CD8-positive, alpha-beta memory T cell (primary cell): ENCODE measurements at regions not wholly inside any gene's neighbourhood (a gene's known extent, or its start where the extent isn't known, plus 50 kb on each side); places are given as distances from the start of the nearest gene placed in this dataset.

ENCODE experiments used
- CTCF ChIA-PET: fragments of 350-600 bp; sonication (Branson Sonifier 250); formaldehyde crosslinking; loops from one replicate; lab custom pipeline; 2021; ENCODE audit warnings: antibody characterized with exemption; lab: Charles Lee
- POLR2A ChIA-PET: fragments of 350-600 bp; sonication (Branson Sonifier 250); formaldehyde crosslinking; loops from one replicate; lab custom pipeline; 2021; ENCODE audit warnings: antibody characterized with exemption; lab: Charles Lee
- DNase-seq, 5 donors: peaks; one replicate each; pipeline versions ENCODE4 v3.0.0 to v3.0.0-alpha.2; 2020 to 2022; ENCODE audit warnings: mixed read lengths in 1 of 5
- H3K27ac ChIP-seq: one replicate; pipeline ENCODE4 v1.7.0; 2013; ENCODE audit warnings: low read depth, mild to moderate bottlenecking, low read length, moderate library complexity
- H3K27me3 ChIP-seq: 2 replicates; pipeline ENCODE4 v1.7.0; 2013; ENCODE audit warnings: low read length, mild to moderate bottlenecking; ENCODE audit not compliant: insufficient read depth, poor library complexity, severe bottlenecking
- H3K36me3 ChIP-seq: 2 replicates; pipeline ENCODE4 v1.7.0; 2013; ENCODE audit warnings: mild to moderate bottlenecking, low read length, moderate library complexity; ENCODE audit not compliant: insufficient read depth
- H3K4me1 ChIP-seq: 2 replicates; pipeline ENCODE4 v1.7.0; 2013; ENCODE audit warnings: mild to moderate bottlenecking, low read length, moderate library complexity; ENCODE audit not compliant: insufficient read depth
- H3K4me3 ChIP-seq: 2 replicates; pipeline ENCODE4 v1.7.0; 2013; ENCODE audit warnings: mild to moderate bottlenecking, low read length
- H3K9me3 ChIP-seq: 2 replicates; pipeline ENCODE4 v1.7.0; 2013; ENCODE audit warnings: mild to moderate bottlenecking, low read length
- H3K27ac Mint-ChIP-seq, 8 donors: one replicate each; pipeline ENCODE4 v1.8.0; 2020 to 2021; ENCODE audit warnings: mixed read lengths in 8 of 8, mild to moderate bottlenecking in 6 of 8, inconsistent platforms in 3 of 8, moderate library complexity in 3 of 8
- H3K27me3 Mint-ChIP-seq, 2 donors: one replicate each; pipeline ENCODE4 v1.8.0; 2020 to 2021; ENCODE audit warnings: mixed read lengths in 2 of 2, mild to moderate bottlenecking in 1 of 2, moderate library complexity in 1 of 2
- H3K36me3 Mint-ChIP-seq, 3 donors: one replicate each; pipeline ENCODE4 v1.8.0; 2020 to 2021; ENCODE audit warnings: mixed read lengths in 3 of 3, inconsistent platforms in 1 of 3, mild to moderate bottlenecking in 1 of 3
- H3K4me1 Mint-ChIP-seq, 3 donors: one replicate each; pipeline ENCODE4 v1.8.0; 2020 to 2021; ENCODE audit warnings: mixed read lengths in 3 of 3, inconsistent platforms in 1 of 3, mild to moderate bottlenecking in 1 of 3
- H3K4me3 Mint-ChIP-seq, 7 donors: one replicate each; pipeline ENCODE4 v1.8.0; 2020 to 2021; ENCODE audit warnings: mixed read lengths in 7 of 7, mild to moderate bottlenecking in 6 of 7, moderate library complexity in 4 of 7, inconsistent platforms in 2 of 7
- H3K9me3 Mint-ChIP-seq, 5 donors: one replicate each; pipeline ENCODE4 v1.8.0; 2020 to 2022; ENCODE audit warnings: mixed read lengths in 5 of 5, mild to moderate bottlenecking in 3 of 5, moderate library complexity in 2 of 5, inconsistent platforms in 1 of 5

DNA sequence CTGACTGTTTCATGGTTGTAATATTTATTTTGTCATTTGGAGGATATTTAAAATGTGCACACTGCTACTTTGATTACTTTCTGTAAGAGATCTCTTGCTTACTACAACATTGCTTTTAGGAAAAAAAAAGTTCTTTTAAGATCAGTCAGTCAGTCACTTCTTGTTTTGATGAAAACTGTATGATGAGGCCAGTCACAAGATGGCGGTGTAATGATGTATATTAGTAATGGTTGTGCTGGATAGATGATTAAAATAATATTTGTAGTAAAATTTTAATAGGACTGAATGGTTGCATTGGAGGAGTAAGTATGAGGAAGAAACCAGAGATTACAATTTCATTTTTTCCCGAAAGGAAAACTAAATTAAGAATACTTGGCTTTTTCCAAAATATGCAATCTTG is 2411.1 kb downstream of the PCDH9 start:
- Mint-ChIP-seq H3K27ac (no peak overlapping the region), H3K4me3 (no peak overlapping the region)

DNA sequence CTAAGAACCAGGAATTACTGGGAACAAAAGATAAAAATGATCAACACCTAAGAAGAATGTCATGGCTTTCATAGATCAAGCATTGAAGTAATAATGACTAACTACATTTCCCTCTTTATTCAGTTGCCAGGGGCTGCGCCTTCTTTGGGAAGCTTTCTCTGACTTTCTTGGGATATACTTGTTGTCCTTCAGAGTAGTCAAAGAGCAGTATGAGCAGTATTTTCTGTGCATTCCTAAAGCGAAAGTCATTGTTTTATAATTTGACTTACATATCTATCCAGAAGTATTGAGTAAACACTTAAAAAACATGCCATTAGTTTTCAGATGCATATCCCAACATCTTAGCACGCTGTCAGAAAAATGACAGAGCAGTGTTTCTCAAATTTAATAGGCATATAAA is 2412.4 kb downstream of the PCDH9 start:
- ChIA-PET CTCF (no interaction called here), POLR2A (no interaction called here)
- H3K36me3 Mint-ChIP-seq: peaks cover 0 to 1% (median 0%) of the 10 kb centered on the region in 3 donors
- no peak for DNase-seq
- Histone ChIP-seq H3K27ac (no peak overlapping the region), H3K4me3 (no peak overlapping the region), H3K36me3 (no peaks in the 10 kb centered on the region), H3K4me1 (no peaks in the 10 kb centered on the region), H3K9me3 (no peaks in the 10 kb centered on the region), H3K27me3 (no peaks in the 10 kb centered on the region)
- H3K4me3 Mint-ChIP-seq: no peak overlapping the region
- H3K27ac Mint-ChIP-seq: no peak overlapping the region
- H3K4me1 Mint-ChIP-seq: no peaks in the 10 kb centered on the region
- peaks cover 2 to 38% (median 3%) of the 10 kb centered on the region in 5 donors for H3K9me3 Mint-ChIP-seq
- H3K27me3 Mint-ChIP-seq: no peaks in the 10 kb centered on the region

More for the DNA sequence above, 2411.1 kb downstream of the PCDH9 start:
- Mint-ChIP-seq H3K9me3 (peaks cover 0 to 31% (median 3%) of the 10 kb centered on the region in 5 donors), H3K27me3 (no peaks in the 10 kb centered on the region), H3K36me3 (peaks cover 0 to under 1% (median 0%) of the 10 kb centered on the region in 3 donors), H3K4me1 (no peaks in the 10 kb centered on the region)
- no peak overlapping the region for H3K4me3 ChIP-seq
- no peaks in the 10 kb centered on the region for H3K36me3 ChIP-seq
- POLR2A ChIA-PET: no interaction called here
- CTCF ChIA-PET: no interaction called here
- no peaks in the 10 kb centered on the region for H3K4me1 ChIP-seq
- no peaks in the 10 kb centered on the region for H3K27me3 ChIP-seq
- no peak for DNase-seq
- no peak overlapping the region for H3K27ac ChIP-seq
- no peaks in the 10 kb centered on the region for H3K9me3 ChIP-seq

DNA sequence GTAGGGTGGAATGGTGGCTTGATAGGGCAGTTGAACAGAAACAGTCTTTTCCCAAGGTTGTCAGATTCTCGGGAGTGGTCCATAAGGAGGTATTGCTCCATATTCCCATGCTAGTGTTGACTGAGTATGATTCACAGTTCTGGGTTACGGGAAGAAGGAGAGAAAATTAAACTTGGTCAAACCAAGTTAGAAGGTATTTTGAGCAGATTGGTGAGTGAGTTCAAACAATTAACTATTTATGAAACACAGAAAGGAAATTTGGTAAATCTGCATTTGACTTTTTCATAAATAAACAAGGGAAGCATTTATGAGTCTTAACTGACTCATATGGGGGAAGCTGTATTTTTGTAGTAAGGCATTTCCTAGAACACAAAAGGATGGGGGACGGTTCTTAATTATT is 2419.4 kb downstream of the PCDH9 start:
- no peak overlapping the region for H3K27ac ChIP-seq
- POLR2A ChIA-PET: no interaction called here
- H3K4me3 ChIP-seq: no peak overlapping the region
- no peaks in the 10 kb centered on the region for H3K27me3 ChIP-seq
- DNase-seq: no peak
- peaks cover 0 to 35% (median 11%) of the 10 kb centered on the region in 5 donors for H3K9me3 Mint-ChIP-seq
- CTCF ChIA-PET: no interaction called here
- no peaks in the 10 kb centered on the region for H3K4me1 ChIP-seq
- H3K27me3 Mint-ChIP-seq: no peaks in the 10 kb centered on the region
- no peak overlapping the region for H3K4me3 Mint-ChIP-seq
- no peaks in the 10 kb centered on the region for H3K4me1 Mint-ChIP-seq
- no peaks in the 10 kb centered on the region for H3K36me3 ChIP-seq
- peaks cover 0 to 3% (median 0%) of the 10 kb centered on the region in 3 donors for H3K36me3 Mint-ChIP-seq
- H3K27ac Mint-ChIP-seq: no peak overlapping the region
- H3K9me3 ChIP-seq: no peaks in the 10 kb centered on the region

DNA sequence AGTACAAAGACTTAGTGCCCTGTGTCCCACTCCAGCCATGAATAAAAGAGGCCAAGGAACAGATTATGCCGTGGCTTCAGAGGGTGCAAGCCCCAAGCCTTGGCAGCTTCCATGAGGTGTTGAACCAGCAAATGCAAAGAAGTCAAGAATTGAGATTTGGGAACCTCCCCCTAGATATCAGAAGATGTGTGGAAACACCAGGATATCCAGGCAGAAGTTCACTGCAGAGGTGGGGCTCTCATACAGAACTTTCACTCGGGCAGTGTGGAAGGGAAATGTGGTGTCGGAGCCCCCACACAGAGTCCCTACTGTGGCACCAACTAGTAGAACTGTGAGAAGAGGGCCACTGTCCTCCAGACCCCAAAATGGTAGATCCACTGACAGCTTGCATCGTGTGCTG is 2421.4 kb downstream of the PCDH9 start:
- H3K27me3 Mint-ChIP-seq: no peaks in the 10 kb centered on the region
- H3K36me3 Mint-ChIP-seq: peaks cover 0 to 2% (median 0%) of the 10 kb centered on the region in 3 donors
- no peaks in the 10 kb centered on the region for H3K9me3 ChIP-seq
- no peak for DNase-seq
- peaks cover 0 to 29% (median 11%) of the 10 kb centered on the region in 5 donors for H3K9me3 Mint-ChIP-seq
- ChIA-PET CTCF (no interaction called here), POLR2A (no interaction called here)
- no peak overlapping the region for H3K27ac Mint-ChIP-seq
- no peaks in the 10 kb centered on the region for H3K36me3 ChIP-seq
- no peaks in the 10 kb centered on the region for H3K27me3 ChIP-seq
- H3K4me3 Mint-ChIP-seq: no peak overlapping the region
- H3K4me1 ChIP-seq: no peaks in the 10 kb centered on the region
- no peak overlapping the region for H3K27ac ChIP-seq
- no peak overlapping the region for H3K4me3 ChIP-seq
- H3K4me1 Mint-ChIP-seq: no peaks in the 10 kb centered on the region

DNA sequence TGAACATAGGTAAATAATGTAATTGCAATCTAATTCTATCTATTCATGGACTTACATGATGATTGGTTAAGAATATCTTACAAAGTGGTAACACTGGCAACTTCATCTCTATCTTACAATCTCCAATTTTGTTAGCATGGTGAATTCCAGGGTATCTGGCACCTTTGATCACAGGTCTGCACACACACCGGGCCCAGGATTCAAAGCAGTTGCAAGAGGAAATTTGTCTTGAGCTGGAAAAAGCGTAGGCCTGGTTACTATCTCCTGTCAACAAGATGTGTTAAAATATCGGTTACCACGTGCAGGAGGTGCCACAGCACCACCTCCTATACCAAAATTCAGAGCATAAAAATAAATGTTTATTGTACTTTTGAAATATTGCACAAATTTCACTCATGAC is 2428.4 kb downstream of the PCDH9 start:
- no peaks in the 10 kb centered on the region for H3K36me3 Mint-ChIP-seq
- H3K27me3 ChIP-seq: no peaks in the 10 kb centered on the region
- H3K4me3 ChIP-seq: no peak overlapping the region
- H3K4me3 Mint-ChIP-seq: no peak overlapping the region
- no peak overlapping the region for H3K27ac Mint-ChIP-seq
- ChIA-PET POLR2A (no interaction called here), CTCF (no interaction called here)
- no peaks in the 10 kb centered on the region for H3K36me3 ChIP-seq
- no peaks in the 10 kb centered on the region for H3K9me3 ChIP-seq
- peaks cover 0 to 21% (median 5%) of the 10 kb centered on the region in 5 donors for H3K9me3 Mint-ChIP-seq
- no peaks in the 10 kb centered on the region for H3K4me1 ChIP-seq
- H3K4me1 Mint-ChIP-seq: no peaks in the 10 kb centered on the region
- no peak for DNase-seq
- H3K27me3 Mint-ChIP-seq: no peaks in the 10 kb centered on the region
- no peak overlapping the region for H3K27ac ChIP-seq

DNA sequence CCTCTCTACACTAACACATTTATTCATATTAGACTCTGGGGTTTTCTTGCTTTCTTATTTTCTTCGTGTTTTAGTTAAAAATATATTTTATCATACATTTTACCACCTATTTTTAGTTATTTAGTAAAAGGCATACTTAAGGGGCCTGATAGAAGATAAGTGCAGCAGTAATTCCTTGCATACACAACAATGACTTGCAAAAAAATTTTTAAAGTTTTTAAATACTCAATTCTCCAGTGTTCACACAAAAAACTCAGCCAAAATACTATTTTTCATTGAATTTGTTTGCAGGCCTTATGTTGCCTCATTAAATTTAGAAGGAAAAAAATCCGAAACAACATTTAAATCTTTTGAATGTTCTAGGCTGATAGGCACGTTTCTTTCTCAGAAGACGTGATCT is 2431.7 kb downstream of the PCDH9 start:
- Histone ChIP-seq H3K4me3 (no peak overlapping the region), H3K27ac (no peak overlapping the region), H3K27me3 (no peaks in the 10 kb centered on the region), H3K36me3 (no peaks in the 10 kb centered on the region), H3K4me1 (no peaks in the 10 kb centered on the region), H3K9me3 (no peaks in the 10 kb centered on the region)
- CTCF ChIA-PET: no interaction called here
- Mint-ChIP-seq H3K27me3 (no peaks in the 10 kb centered on the region), H3K27ac (no peak overlapping the region), H3K36me3 (no peaks in the 10 kb centered on the region), H3K9me3 (peaks cover 0 to 29% (median 5%) of the 10 kb centered on the region in 5 donors), H3K4me3 (no peak overlapping the region), H3K4me1 (no peaks in the 10 kb centered on the region)
- DNase-seq: no peak
- POLR2A ChIA-PET: no interaction called here

DNA sequence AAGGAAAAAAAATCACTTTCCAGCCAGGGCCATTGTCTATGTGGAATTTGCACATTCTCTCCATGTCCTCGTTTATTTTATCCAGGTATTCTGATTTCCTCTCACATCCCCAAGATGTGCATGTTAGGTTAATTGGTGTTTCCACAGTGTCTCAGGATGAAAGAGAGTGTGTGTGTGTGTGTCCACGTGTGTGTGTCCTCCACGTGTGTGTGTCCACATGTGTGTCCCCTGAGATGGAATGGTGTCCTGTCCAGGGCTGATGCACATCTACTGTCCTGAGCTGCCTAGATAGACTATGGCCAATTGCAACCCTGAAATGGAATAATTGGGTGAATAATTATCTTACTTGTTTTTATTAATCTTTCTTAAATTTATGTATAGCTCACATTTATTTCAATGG is 2436.5 kb downstream of the PCDH9 start:
- H3K27ac Mint-ChIP-seq: no peak overlapping the region
- CTCF ChIA-PET: no interaction called here
- no peaks in the 10 kb centered on the region for H3K36me3 Mint-ChIP-seq
- no peaks in the 10 kb centered on the region for H3K4me1 Mint-ChIP-seq
- H3K27me3 Mint-ChIP-seq: no peaks in the 10 kb centered on the region
- POLR2A ChIA-PET: no interaction called here
- Histone ChIP-seq H3K27me3 (no peaks in the 10 kb centered on the region), H3K4me1 (no peaks in the 10 kb centered on the region), H3K27ac (no peak overlapping the region), H3K36me3 (no peaks in the 10 kb centered on the region), H3K9me3 (no peaks in the 10 kb centered on the region), H3K4me3 (no peak overlapping the region)
- H3K4me3 Mint-ChIP-seq: no peak overlapping the region
- peaks cover 0 to 42% (median 4%) of the 10 kb centered on the region in 5 donors for H3K9me3 Mint-ChIP-seq
- no peak for DNase-seq

DNA sequence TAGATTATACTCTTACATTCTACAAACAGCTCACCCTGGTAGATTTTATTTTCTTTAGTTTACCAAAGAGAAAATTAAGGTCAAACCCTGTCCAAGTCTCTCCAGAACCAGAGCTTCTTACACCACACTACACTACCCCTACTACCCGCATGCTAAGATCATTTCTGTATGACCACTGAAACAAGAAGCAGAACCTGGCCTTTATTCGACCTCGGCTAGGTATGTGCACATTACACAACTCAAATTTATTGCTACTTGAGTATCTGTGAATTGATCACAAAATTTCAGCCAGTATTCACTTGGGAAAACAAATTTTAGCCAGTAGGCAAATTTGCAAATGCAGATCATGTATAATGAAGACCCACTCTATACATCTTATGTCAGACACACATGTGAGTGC is 2437.0 kb downstream of the PCDH9 start:
- peaks cover 0 to 42% (median 4%) of the 10 kb centered on the region in 5 donors for H3K9me3 Mint-ChIP-seq
- H3K27ac Mint-ChIP-seq: no peak overlapping the region
- H3K4me3 Mint-ChIP-seq: no peak overlapping the region
- no peak for DNase-seq
- no peaks in the 10 kb centered on the region for H3K4me1 Mint-ChIP-seq
- POLR2A ChIA-PET: no interaction called here
- CTCF ChIA-PET: no interaction called here
- H3K36me3 Mint-ChIP-seq: no peaks in the 10 kb centered on the region
- Histone ChIP-seq H3K4me3 (no peak overlapping the region), H3K4me1 (no peaks in the 10 kb centered on the region), H3K27me3 (no peaks in the 10 kb centered on the region), H3K36me3 (no peaks in the 10 kb centered on the region), H3K27ac (no peak overlapping the region), H3K9me3 (no peaks in the 10 kb centered on the region)
- H3K27me3 Mint-ChIP-seq: no peaks in the 10 kb centered on the region

DNA sequence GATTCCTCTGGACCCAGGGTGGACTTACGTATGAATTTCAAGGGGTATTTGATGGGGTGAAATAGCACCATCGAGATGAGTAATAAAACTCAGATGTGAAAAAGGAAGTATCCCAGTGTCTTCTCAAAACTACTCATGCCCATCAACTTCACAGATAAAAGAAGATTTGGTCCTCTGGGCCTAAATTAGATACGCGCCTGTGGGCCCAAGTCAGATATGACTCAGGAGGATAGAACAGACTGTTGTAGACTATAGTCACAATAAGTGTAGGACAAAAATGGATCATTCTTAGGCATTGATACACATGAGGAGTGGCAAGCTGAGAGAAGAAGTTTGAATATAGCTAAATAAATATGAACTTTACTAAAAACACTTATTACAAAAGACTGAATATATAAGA is 2438.8 kb downstream of the PCDH9 start:
- no peak overlapping the region for H3K27ac ChIP-seq
- Mint-ChIP-seq H3K9me3 (peaks cover 2 to 45% (median 5%) of the 10 kb centered on the region in 5 donors), H3K27ac (no peak overlapping the region), H3K36me3 (no peaks in the 10 kb centered on the region), H3K4me3 (no peak overlapping the region), H3K27me3 (no peaks in the 10 kb centered on the region), H3K4me1 (no peaks in the 10 kb centered on the region)
- no peak for DNase-seq
- H3K27me3 ChIP-seq: no peaks in the 10 kb centered on the region
- no peak overlapping the region for H3K4me3 ChIP-seq
- no peaks in the 10 kb centered on the region for H3K9me3 ChIP-seq
- no peaks in the 10 kb centered on the region for H3K4me1 ChIP-seq
- ChIA-PET POLR2A (no interaction called here), CTCF (no interaction called here)
- H3K36me3 ChIP-seq: no peaks in the 10 kb centered on the region
